GM10266 (cell line): ENCODE measurements at regions not wholly inside any gene's neighbourhood (a gene's known extent, or its start where the extent isn't known, plus 50 kb on each side); places are given as distances from the start of the nearest gene placed in this dataset.

Experiments used
- DNase-seq: peaks from one replicate; pipeline ENCODE4 v3.0.0; 2012; ENCODE audit errors: extremely low spot score
- CTCF ChIP-seq: IDR thresholded peaks from 2 replicates; pipeline ENCODE4 v1.5.1; 2012; ENCODE audit warnings: mild to moderate bottlenecking, low read depth; ENCODE audit not compliant: control insufficient read depth, insufficient read depth; ENCODE audit errors: missing control alignments

- DNase-seq, result no peak
- TF ChIP-seq CTCF, result no peak
Observed at GRCh38 chr5:144731786-144732185, 561.1 kb downstream of the KCTD16 start.

GRCh38 chr5:144712090-144712489, 541.4 kb downstream of the KCTD16 start:
- TF ChIP-seq CTCF, result no peak
- no peak for DNase-seq

- no peak for DNase-seq
- TF ChIP-seq CTCF, result no peak
Observed at GRCh38 chr5:144711172-144711571, 540.5 kb downstream of the KCTD16 start.

GRCh38 chr5:144710637-144711036, 540.0 kb downstream of the KCTD16 start:
- no peak for DNase-seq

GRCh38 chr5:144703776-144704175, 533.1 kb downstream of the KCTD16 start:
- no peak for TF ChIP-seq CTCF
- no peak for DNase-seq

More at GRCh38 chr5:144710637-144711036, 540.0 kb downstream of the KCTD16 start:
- TF ChIP-seq CTCF, result no peak

GRCh38 chr5:144698484-144698883, 527.8 kb downstream of the KCTD16 start:
- no peak for DNase-seq
- TF ChIP-seq CTCF, result no peak

GRCh38 chr5:144697847-144698262, 527.2 kb downstream of the KCTD16 start:
- no peak for DNase-seq
- no peak for TF ChIP-seq CTCF
